MCF 10A (cell line): ENCODE measurements at regions not wholly inside any gene's neighbourhood (a gene's known extent, or its start where the extent isn't known, plus 50 kb on each side); places are given as distances from the start of the nearest gene placed in this dataset.

Source experiments
- BruUV-seq: library from RNA; stranded (reverse); fragments of 400-500 nt; replicated peaks from 2 replicates; lab custom pipeline; 2021; lab: Mats Ljungman, UMichigan
- CTCF ChIA-PET: fragments of 300-600 bp; sonication (Branson Sonifier 250); formaldehyde crosslinking; extraction: SDS; loops from one replicate; lab custom pipeline; 2021; ENCODE audit warnings: antibody characterized with exemption, inconsistent platforms; lab: Yijun Ruan, JAX
- POLR2A ChIA-PET: fragments of 300-600, 350-650 bp; sonication (Branson Sonifier 250); formaldehyde crosslinking; extraction: SDS; loops from one replicate; lab custom pipeline; 2020; ENCODE audit warnings: antibody characterized with exemption, inconsistent platforms; lab: Yijun Ruan, JAX
- DNase-seq: peaks from one replicate; pipeline ENCODE4 v3.0.0-alpha.2; 2018; ENCODE audit not compliant: unreplicated experiment
- H3K27ac Mint-ChIP-seq: one replicate; pipeline ENCODE4 v1.8.0; 2022; ENCODE audit warnings: mild to moderate bottlenecking, low read depth, mixed read lengths; ENCODE audit not compliant: unreplicated experiment
- H3K27me3 Mint-ChIP-seq: one replicate; pipeline ENCODE4 v1.8.0; 2022; ENCODE audit warnings: mixed read lengths; ENCODE audit not compliant: insufficient read depth, unreplicated experiment
- H3K36me3 Mint-ChIP-seq: one replicate; pipeline ENCODE4 v1.8.0; 2022; ENCODE audit warnings: mild to moderate bottlenecking, moderate library complexity, mixed read lengths; ENCODE audit not compliant: insufficient read depth, unreplicated experiment
- H3K4me1 Mint-ChIP-seq: one replicate; pipeline ENCODE4 v1.8.0; 2022; ENCODE audit warnings: mixed read lengths; ENCODE audit not compliant: insufficient read depth, unreplicated experiment
- H3K4me3 Mint-ChIP-seq: one replicate; pipeline ENCODE4 v1.8.0; 2022; ENCODE audit warnings: mild to moderate bottlenecking, moderate library complexity, mixed read lengths; ENCODE audit not compliant: unreplicated experiment
- H3K9me3 Mint-ChIP-seq: one replicate; pipeline ENCODE4 v1.8.0; 2022; ENCODE audit warnings: mixed read lengths; ENCODE audit not compliant: unreplicated experiment
- intact Hi-C: fragments of 100-400 bp; cut with micrococcal nuclease; formaldehyde crosslinking; loops from 2 replicates; pipeline ENCODE4 v1.14.1; 2022
- TF ChIP-seq, protein P1 (sequence below): fragments of 200-600 bp; IDR thresholded peaks from one replicate; pipeline ENCODE4 v1.8.0; 2022; ENCODE audit warnings: antibody characterized with exemption, mild to moderate bottlenecking; ENCODE audit not compliant: unreplicated experiment

DNA sequence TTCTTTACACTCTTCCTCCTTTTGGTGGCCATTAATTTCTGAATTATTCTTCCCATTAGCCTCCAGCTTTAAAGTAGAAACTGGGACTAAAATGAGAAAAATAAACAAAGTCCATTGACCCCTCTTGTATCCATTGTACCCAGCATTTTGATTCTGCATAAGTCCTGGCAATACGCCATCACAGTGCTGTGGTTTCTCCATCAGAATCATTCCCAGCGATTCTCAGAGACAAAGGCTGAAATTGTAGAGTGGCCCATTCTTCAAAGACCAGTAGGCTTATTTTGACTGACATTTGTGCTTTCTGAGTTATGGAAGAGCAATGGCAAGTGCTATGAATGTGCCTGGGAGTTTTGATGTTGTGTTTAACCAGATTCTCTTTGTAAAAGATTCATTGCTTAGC, 199.3 kb upstream of the GALNT5 start:
- CTCF ChIA-PET: interaction anchor here (0.6 to 1.1 kb wide), 6 partner anchors 13 to 1689 kb away, joined by 3 to 4 read pairs (median 3); no protein-coding TSS in a partner anchor
- intact Hi-C loops: loop anchor here (5.0 kb wide), 3 partner anchors 114 to 726 kb away; partner anchors contain the start of gene NR4A2
- H3K27me3 Mint-ChIP-seq: no peaks in the 10 kb centered on the region
- no peaks in the 10 kb centered on the region for H3K36me3 Mint-ChIP-seq
- TF ChIP-seq, protein P1, sequence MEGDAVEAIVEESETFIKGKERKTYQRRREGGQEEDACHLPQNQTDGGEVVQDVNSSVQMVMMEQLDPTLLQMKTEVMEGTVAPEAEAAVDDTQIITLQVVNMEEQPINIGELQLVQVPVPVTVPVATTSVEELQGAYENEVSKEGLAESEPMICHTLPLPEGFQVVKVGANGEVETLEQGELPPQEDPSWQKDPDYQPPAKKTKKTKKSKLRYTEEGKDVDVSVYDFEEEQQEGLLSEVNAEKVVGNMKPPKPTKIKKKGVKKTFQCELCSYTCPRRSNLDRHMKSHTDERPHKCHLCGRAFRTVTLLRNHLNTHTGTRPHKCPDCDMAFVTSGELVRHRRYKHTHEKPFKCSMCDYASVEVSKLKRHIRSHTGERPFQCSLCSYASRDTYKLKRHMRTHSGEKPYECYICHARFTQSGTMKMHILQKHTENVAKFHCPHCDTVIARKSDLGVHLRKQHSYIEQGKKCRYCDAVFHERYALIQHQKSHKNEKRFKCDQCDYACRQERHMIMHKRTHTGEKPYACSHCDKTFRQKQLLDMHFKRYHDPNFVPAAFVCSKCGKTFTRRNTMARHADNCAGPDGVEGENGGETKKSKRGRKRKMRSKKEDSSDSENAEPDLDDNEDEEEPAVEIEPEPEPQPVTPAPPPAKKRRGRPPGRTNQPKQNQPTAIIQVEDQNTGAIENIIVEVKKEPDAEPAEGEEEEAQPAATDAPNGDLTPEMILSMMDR: no peak
- no peak overlapping the region for H3K4me3 Mint-ChIP-seq
- no peak overlapping the region for H3K27ac Mint-ChIP-seq
- H3K9me3 Mint-ChIP-seq: no peaks in the 10 kb centered on the region
- BruUV-seq: no TSS peak
- DNase-seq: no peak
- peaks cover 12% of the 10 kb centered on the region for H3K4me1 Mint-ChIP-seq
- POLR2A ChIA-PET: interaction anchor here (0.6 kb wide), 1 partner anchor 1399 kb away, joined by 3 read pairs; no protein-coding TSS in a partner anchor

DNA sequence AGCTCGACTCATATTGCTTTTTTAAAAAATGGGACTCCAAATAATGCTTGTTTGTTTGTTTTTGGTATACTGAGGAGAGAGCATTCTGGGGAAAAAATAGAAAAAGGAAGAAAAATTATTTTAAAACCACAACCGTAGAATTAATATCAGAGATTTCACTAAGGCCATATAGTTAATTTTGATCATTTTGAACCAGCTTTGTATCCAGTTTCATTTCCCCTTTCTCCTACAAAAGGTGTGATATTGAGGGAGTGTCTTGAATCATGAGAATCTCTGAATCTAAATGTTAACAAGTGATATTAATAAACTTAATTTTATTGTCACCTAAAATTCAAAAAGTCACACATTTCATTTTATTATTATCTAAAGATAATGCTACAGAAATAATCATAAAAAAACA, 198.5 kb upstream of the GALNT5 start:
- no TSS peak for BruUV-seq
- Mint-ChIP-seq H3K27ac (no peak overlapping the region), H3K36me3 (no peaks in the 10 kb centered on the region), H3K4me1 (peaks cover 8% of the 10 kb centered on the region), H3K27me3 (no peaks in the 10 kb centered on the region), H3K9me3 (no peaks in the 10 kb centered on the region), H3K4me3 (no peak overlapping the region)
- CTCF ChIA-PET: interaction anchor here (0.6 to 1.0 kb wide), 3 partner anchors 34 to 202 kb away, joined by 3 read pairs; no protein-coding TSS in a partner anchor
- intact Hi-C loops: loop anchor here (5.0 kb wide), 3 partner anchors 113 to 727 kb away; partner anchors contain the start of gene NR4A2
- TF ChIP-seq, protein P1: no peak
- POLR2A ChIA-PET: interaction anchor here (0.6 kb wide), 1 partner anchor 378 kb away, joined by 3 read pairs; no protein-coding TSS in a partner anchor
- DNase-seq: no peak

DNA sequence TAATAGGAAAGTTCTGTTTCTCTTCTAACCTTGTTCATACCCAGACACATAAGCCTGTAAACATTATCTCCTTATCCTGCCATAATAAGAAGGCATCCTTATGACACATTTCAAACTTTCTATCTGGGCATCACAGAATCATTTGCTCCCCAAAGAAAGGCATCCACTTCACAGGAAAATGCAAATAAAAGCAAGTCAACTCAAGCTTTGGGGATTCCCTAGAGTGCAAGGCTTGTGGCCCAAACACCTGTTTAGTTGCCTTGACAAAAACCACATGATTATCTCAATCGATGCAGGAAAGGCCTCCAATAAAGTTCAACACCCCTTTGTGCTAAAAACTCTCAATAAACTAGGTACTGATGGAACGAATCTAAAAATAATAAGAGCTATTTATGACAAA, 195.7 kb upstream of the GALNT5 start:
- no TSS peak for BruUV-seq
- POLR2A ChIA-PET: no interaction called here
- H3K36me3 Mint-ChIP-seq: no peaks in the 10 kb centered on the region
- no peaks in the 10 kb centered on the region for H3K9me3 Mint-ChIP-seq
- intact Hi-C loops: no loop called here
- no peak for DNase-seq
- no peak overlapping the region for H3K27ac Mint-ChIP-seq
- H3K27me3 Mint-ChIP-seq: no peaks in the 10 kb centered on the region
- H3K4me1 Mint-ChIP-seq: no peaks in the 10 kb centered on the region
- CTCF ChIA-PET: no interaction called here
- TF ChIP-seq, protein P1: no peak
- no peak overlapping the region for H3K4me3 Mint-ChIP-seq

DNA sequence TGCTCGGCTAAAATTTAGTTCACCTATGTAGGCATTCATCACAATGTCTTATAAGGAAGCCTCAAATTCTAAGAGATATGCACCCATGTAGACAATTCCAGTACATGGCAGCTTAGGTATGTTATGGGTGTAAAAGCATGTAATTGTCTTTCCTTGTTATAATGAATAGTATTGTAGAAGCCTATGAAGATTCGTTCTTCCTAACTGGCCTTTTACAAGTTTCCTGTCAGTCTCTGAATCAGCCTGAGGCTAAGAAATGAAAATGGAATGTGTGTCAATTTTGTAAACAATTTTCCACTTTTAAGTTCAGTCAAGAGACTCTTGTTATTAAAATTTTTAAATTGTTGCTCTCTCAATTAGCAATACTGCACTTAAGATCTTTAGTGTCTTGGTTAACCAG, 189.9 kb upstream of the GALNT5 start:
- intact Hi-C loops: no loop called here
- H3K27ac Mint-ChIP-seq: no peak overlapping the region
- H3K4me3 Mint-ChIP-seq: no peak overlapping the region
- H3K9me3 Mint-ChIP-seq: peaks cover 7% of the 10 kb centered on the region
- peaks cover 6% of the 10 kb centered on the region for H3K4me1 Mint-ChIP-seq
- ChIA-PET CTCF (no interaction called here), POLR2A (no interaction called here)
- TF ChIP-seq, protein P1: no peak
- H3K27me3 Mint-ChIP-seq: no peaks in the 10 kb centered on the region
- peaks cover 6% of the 10 kb centered on the region for H3K36me3 Mint-ChIP-seq
- DNase-seq: no peak
- BruUV-seq: no TSS peak
